Large intestine (tissue), 3 donors: ENCODE measurements at regions not wholly inside any gene's neighbourhood (a gene's known extent, or its start where the extent isn't known, plus 50 kb on each side); places are given as distances from the start of the nearest gene placed in this dataset.

Source experiments
- DNase-seq, 2 donors: peaks; one replicate each; pipeline versions ENCODE4 v3.0.0 to v3.0.0-alpha.2; 2013
- H3K27ac ChIP-seq: one replicate; pipeline ENCODE4 v1.5.1; 2013; ENCODE audit warnings: low read length
- H3K27me3 ChIP-seq: 2 replicates; pipeline ENCODE4 v1.6.1; 2013; ENCODE audit warnings: low read length; ENCODE audit not compliant: control insufficient read depth, insufficient read depth
- H3K36me3 ChIP-seq: 2 replicates; pipeline ENCODE4 v1.6.1; 2013; ENCODE audit warnings: low read length; ENCODE audit not compliant: control insufficient read depth, insufficient read depth
- H3K4me1 ChIP-seq: one replicate; pipeline ENCODE4 v1.6.1; 2013; ENCODE audit warnings: low read length; ENCODE audit not compliant: control insufficient read depth, insufficient read depth
- H3K4me3 ChIP-seq: one replicate; pipeline ENCODE4 v1.5.1; 2013; ENCODE audit warnings: low read length
- H3K9me3 ChIP-seq: one replicate; pipeline ENCODE4 v1.6.1; 2013; ENCODE audit warnings: mild to moderate bottlenecking, low read depth, low read length, moderate library complexity; ENCODE audit not compliant: control insufficient read depth
- WGBS: methylation state at CpG from one replicate; pipeline ENCODE4 v1.1.5; 2013; ENCODE audit warnings: low lambda C conversion rate; ENCODE audit not compliant: insufficient coverage; 5-methylcytosine and 5-hydroxymethylcytosine counted together

GRCh38 chr9:106314476-106314875 is 548.5 kb upstream of the ZNF462 start:
- no CpG with 5 or more reads among the region's 1 CpG for WGBS
- no peak for DNase-seq
- H3K27ac ChIP-seq = no peak overlapping the region
- no peak overlapping the region for H3K4me3 ChIP-seq
- H3K27me3 ChIP-seq = no peaks in the 10 kb centered on the region
- no peaks in the 10 kb centered on the region for H3K4me1 ChIP-seq
- no peaks in the 10 kb centered on the region for H3K9me3 ChIP-seq
- H3K36me3 ChIP-seq = no peaks in the 10 kb centered on the region

DNA sequence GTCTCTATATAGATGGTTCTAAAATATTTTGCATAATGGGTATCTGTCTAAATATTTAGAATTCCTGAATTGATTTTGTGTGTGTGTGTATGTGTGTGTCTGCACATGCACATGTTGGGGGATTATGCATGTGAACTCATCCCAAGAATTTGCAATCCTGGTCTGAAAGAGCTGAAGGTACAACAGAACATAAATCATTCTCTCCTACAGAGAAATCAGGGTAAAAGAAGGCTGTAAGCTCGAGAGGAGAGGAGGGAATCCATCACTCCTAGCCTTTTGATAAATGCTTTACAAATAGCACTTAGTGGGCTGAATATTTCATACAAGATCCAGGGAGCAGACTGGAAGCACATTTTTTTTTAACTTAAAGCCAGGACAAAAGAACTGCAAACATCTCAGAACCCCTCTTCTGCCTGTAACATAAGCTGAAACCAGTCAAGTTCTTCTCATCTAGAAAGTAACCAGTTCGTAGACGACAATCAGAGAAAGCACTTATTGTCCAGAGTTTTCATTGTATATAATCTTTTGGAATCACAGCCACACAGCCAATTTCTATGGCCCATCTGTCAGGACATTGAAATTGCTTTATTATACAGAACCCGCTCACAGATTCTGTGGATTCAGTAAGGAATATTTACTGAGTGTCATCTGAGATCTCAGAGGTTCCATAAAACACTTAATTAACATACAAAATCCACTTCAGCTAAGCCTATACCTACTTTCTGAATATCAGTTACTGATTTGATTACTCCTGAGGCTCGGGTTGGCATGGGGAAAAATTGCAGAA is 541.4 kb upstream of the ZNF462 start:
- no peak overlapping the region for H3K4me3 ChIP-seq
- no peak for DNase-seq
- H3K27ac ChIP-seq = no peak overlapping the region
- no peaks in the 10 kb centered on the region for H3K9me3 ChIP-seq
- H3K27me3 ChIP-seq = no peaks in the 10 kb centered on the region
- no peaks in the 10 kb centered on the region for H3K4me1 ChIP-seq
- no peaks in the 10 kb centered on the region for H3K36me3 ChIP-seq
- WGBS = 40% methylated on average over 1 of the region's 5 CpGs

GRCh38 chr9:106322706-106323245 is 540.2 kb upstream of the ZNF462 start:
- WGBS = no CpG with 5 or more reads among the region's 4 CpGs
- Histone ChIP-seq H3K27me3 (no peaks in the 10 kb centered on the region), H3K9me3 (no peaks in the 10 kb centered on the region), H3K4me3 (no peak overlapping the region), H3K36me3 (no peaks in the 10 kb centered on the region), H3K4me1 (no peaks in the 10 kb centered on the region), H3K27ac (no peak overlapping the region)
- DNase-seq = no peak

DNA sequence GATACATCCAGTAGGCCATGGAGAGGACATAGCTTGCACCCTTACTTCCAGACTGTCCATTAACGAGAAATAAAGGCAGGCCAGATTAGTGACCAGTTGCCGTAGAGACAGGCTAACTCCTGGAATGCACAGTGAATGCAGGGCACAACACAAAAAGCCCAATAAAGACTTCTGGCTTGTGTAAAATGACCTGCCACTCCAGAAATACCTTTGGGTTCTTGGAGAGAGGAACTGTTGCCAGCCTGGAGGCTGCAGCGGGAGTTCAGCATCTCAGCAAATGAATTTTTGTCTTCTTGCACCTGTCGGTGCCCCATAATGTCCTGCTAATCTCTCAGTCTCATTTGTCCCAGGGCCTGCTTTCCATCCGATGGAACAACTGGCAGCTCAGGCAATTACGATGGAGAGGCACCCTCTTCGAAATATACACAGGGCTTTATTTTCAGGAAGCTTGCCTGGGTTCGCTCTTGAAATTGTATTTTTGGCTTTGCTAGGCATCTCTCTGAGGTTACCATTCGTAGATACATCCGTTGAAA is 538.8 kb upstream of the ZNF462 start:
- no peaks in the 10 kb centered on the region for H3K9me3 ChIP-seq
- H3K36me3 ChIP-seq = no peaks in the 10 kb centered on the region
- H3K27me3 ChIP-seq = no peaks in the 10 kb centered on the region
- no peak for DNase-seq
- H3K4me3 ChIP-seq = no peak overlapping the region
- no peak overlapping the region for H3K27ac ChIP-seq
- 83% methylated on average over 1 of the region's 10 CpGs for WGBS
- H3K4me1 ChIP-seq = no peaks in the 10 kb centered on the region

DNA sequence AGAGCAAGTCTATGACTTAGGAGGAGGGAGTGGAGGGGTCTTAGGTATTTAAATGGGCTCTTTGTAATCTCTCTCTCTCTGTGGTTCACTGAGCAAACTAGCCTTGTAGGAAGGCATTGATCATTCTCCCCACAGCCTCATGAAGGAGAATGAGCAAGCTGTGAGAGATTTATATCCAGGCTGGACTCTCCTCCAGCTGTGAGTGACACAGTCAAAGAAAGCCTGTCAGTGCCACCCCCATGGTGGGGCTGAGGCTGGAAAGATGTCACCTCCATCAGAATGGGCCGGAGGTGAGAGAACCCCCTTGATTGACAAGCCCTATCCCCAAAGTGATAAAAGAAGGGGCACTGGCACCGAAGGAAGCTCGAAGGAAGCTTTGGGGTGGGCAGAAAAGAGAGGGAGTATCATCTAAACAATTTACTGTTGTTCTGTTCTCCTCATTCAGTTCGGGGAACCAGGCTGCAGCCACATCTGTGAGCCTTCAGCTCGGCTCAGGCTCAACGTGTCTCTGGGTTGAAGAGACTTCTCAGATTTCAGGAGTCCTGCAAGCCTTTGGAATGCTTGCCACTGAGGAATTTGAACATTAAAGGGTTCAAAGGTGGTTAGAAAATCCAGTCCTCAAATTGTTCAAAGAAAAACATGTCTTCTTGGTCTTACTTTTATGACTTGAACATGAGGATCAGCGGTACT is 538.2 kb upstream of the ZNF462 start:
- no peaks in the 10 kb centered on the region for H3K9me3 ChIP-seq
- no peak for DNase-seq
- no peaks in the 10 kb centered on the region for H3K36me3 ChIP-seq
- H3K27ac ChIP-seq = no peak overlapping the region
- no CpG with 5 or more reads among the region's 7 CpGs for WGBS
- H3K4me1 ChIP-seq = no peaks in the 10 kb centered on the region
- no peaks in the 10 kb centered on the region for H3K27me3 ChIP-seq
- no peak overlapping the region for H3K4me3 ChIP-seq

- Histone ChIP-seq H3K27me3 (no peaks in the 10 kb centered on the region), H3K4me3 (no peak overlapping the region), H3K4me1 (no peaks in the 10 kb centered on the region), H3K36me3 (no peaks in the 10 kb centered on the region), H3K9me3 (no peaks in the 10 kb centered on the region), H3K27ac (no peak overlapping the region)
- whole genome bisulfite sequencing = no CpG with 5 or more reads among the region's 4 CpGs
- no peak for DNase-seq
Observed at GRCh38 chr9:106326493-106326892, 536.5 kb upstream of the ZNF462 start.

GRCh38 chr9:106333481-106333880 is 529.5 kb upstream of the ZNF462 start:
- no peaks in the 10 kb centered on the region for H3K4me1 ChIP-seq
- H3K4me3 ChIP-seq = no peak overlapping the region
- no peaks in the 10 kb centered on the region for H3K27me3 ChIP-seq
- no peak for DNase-seq
- H3K9me3 ChIP-seq = no peaks in the 10 kb centered on the region
- no peak overlapping the region for H3K27ac ChIP-seq
- WGBS = no CpG with 5 or more reads among the region's 4 CpGs
- H3K36me3 ChIP-seq = no peaks in the 10 kb centered on the region

DNA sequence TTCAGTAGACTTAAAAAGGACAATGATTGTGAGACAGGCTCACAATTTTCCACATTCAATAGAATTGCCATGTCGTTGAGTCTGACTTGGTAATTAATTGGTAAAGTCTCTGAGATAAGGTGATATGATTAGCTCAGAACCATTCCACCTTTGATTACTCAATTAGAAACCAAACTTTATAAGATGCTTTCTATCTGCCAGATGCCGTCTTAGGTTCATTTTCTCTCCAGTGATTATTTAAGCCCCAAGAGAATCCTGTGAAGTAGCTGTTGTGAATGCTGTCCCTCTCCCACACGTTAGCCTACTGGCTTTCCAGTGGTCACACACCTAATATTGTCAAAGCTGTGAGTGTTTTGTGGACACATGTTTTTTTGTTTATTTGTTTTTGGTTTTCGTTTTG is 528.9 kb upstream of the ZNF462 start:
- no peak overlapping the region for H3K27ac ChIP-seq
- no peaks in the 10 kb centered on the region for H3K27me3 ChIP-seq
- H3K4me1 ChIP-seq = no peaks in the 10 kb centered on the region
- no peak for DNase-seq
- WGBS = 40% methylated on average over 2 of the region's 4 CpGs
- H3K4me3 ChIP-seq = no peak overlapping the region
- no peaks in the 10 kb centered on the region for H3K36me3 ChIP-seq
- H3K9me3 ChIP-seq = no peaks in the 10 kb centered on the region

- no peaks in the 10 kb centered on the region for H3K27me3 ChIP-seq
- H3K4me3 ChIP-seq = no peak overlapping the region
- H3K9me3 ChIP-seq = no peaks in the 10 kb centered on the region
- DNase-seq = no peak
- no peak overlapping the region for H3K27ac ChIP-seq
- H3K36me3 ChIP-seq = no peaks in the 10 kb centered on the region
- H3K4me1 ChIP-seq = no peaks in the 10 kb centered on the region
- WGBS = no CpG with 5 or more reads among the region's 3 CpGs
Observed at GRCh38 chr9:106339882-106340281, 523.1 kb upstream of the ZNF462 start.

GRCh38 chr9:106350777-106351176 is 512.2 kb upstream of the ZNF462 start:
- Histone ChIP-seq H3K36me3 (no peaks in the 10 kb centered on the region), H3K4me3 (no peak overlapping the region), H3K4me1 (no peaks in the 10 kb centered on the region), H3K27ac (no peak overlapping the region), H3K9me3 (no peaks in the 10 kb centered on the region), H3K27me3 (no peaks in the 10 kb centered on the region)
- no peak for DNase-seq
- WGBS = 71% methylated on average over 1 of the region's 1 CpG
